Loucy (cell line): ENCODE measurements at regions not wholly inside any gene's neighbourhood (a gene's known extent, or its start where the extent isn't known, plus 50 kb on each side); places are given as distances from the start of the nearest gene placed in this dataset.

Experiments used
- H2AFZ ChIP-seq: fragments of 200-600 bp; sonication (generic); 2 replicates; pipeline ENCODE4 v1.6.0; 2016; ENCODE audit warnings: antibody characterized with exemption, mild to moderate bottlenecking, low read length, moderate library complexity
- H3F3A ChIP-seq: fragments of 200-600 bp; 2 replicates; pipeline ENCODE4 v1.6.0; 2016; ENCODE audit warnings: antibody characterized with exemption, low read depth, mild to moderate bottlenecking
- H3K27me3 ChIP-seq: fragments of 200-600 bp; sonication (generic); 2 replicates; pipeline ENCODE4 v1.6.1; 2014; ENCODE audit warnings: low read length, mild to moderate bottlenecking; ENCODE audit not compliant: insufficient read depth, poor library complexity, severe bottlenecking
- H3K36me3 ChIP-seq: fragments of 200-600 bp; sonication (generic); 2 replicates; pipeline ENCODE4 v1.6.1; 2016; ENCODE audit warnings: low read length; ENCODE audit not compliant: insufficient read depth
- H3K4me1 ChIP-seq: fragments of 200-600 bp; sonication (generic); 2 replicates; pipeline ENCODE4 v1.5.1; 2014; ENCODE audit warnings: low read length, mild to moderate bottlenecking; ENCODE audit not compliant: insufficient read depth, poor library complexity, severe bottlenecking
- H3K4me2 ChIP-seq: fragments of 200-600 bp; sonication (generic); 2 replicates; pipeline ENCODE4 v1.6.0; 2014; ENCODE audit warnings: antibody characterized with exemption, low read length, low read depth, mild to moderate bottlenecking; ENCODE audit not compliant: poor library complexity, severe bottlenecking
- H3K4me3 ChIP-seq: fragments of 200-600 bp; sonication (generic); 2 replicates; pipeline ENCODE4 v1.5.1; 2014; ENCODE audit warnings: low read length, mild to moderate bottlenecking, mixed read lengths; ENCODE audit not compliant: poor library complexity, severe bottlenecking
- H3K79me2 ChIP-seq: fragments of 200-600 bp; sonication (generic); 2 replicates; pipeline ENCODE4 v1.6.1; 2014; ENCODE audit warnings: low read length; ENCODE audit not compliant: insufficient read depth
- H3K9ac ChIP-seq: fragments of 200-600 bp; sonication (generic); 2 replicates; pipeline ENCODE4 v1.6.0; 2014; ENCODE audit warnings: mild to moderate bottlenecking, low read depth, low read length, moderate library complexity; ENCODE audit not compliant: poor library complexity, severe bottlenecking
- H3K9me2 ChIP-seq: fragments of 200-600 bp; sonication (generic); replicated peaks from 2 replicates; pipeline ENCODE4 v1.6.1; 2016; ENCODE audit warnings: low read depth, low read length, mixed read lengths
- H3K9me3 ChIP-seq: fragments of 200-600 bp; sonication (generic); 2 replicates; pipeline ENCODE4 v1.6.1; 2014; ENCODE audit warnings: mild to moderate bottlenecking, antibody characterized with exemption, low read length, low read depth; ENCODE audit not compliant: insufficient read depth
- H4K20me1 ChIP-seq: fragments of 200-600 bp; sonication (generic); 2 replicates; pipeline ENCODE4 v1.6.0; 2014; ENCODE audit warnings: antibody characterized with exemption, low read length, mild to moderate bottlenecking; ENCODE audit not compliant: insufficient read depth, poor library complexity, severe bottlenecking
- CTCF ChIP-seq: fragments of 200-600 bp; sonication (generic); conservative IDR thresholded peaks from 2 replicates; pipeline ENCODE4 v1.5.1; 2014; ENCODE audit warnings: mild to moderate bottlenecking, antibody characterized with exemption, low read length
- EZH2phosphoT487 ChIP-seq: fragments of 200-600 bp; IDR thresholded peaks from 2 replicates; pipeline ENCODE4 v1.6.1; 2018; ENCODE audit warnings: antibody characterized with exemption, mild to moderate bottlenecking, moderate library complexity, borderline replicate concordance

- no peaks in the 10 kb centered on the region for H4K20me1 ChIP-seq
- H3K36me3 ChIP-seq: no peaks in the 10 kb centered on the region
- no peaks in the 10 kb centered on the region for H3K9me2 ChIP-seq
- no peak overlapping the region for H3K9ac ChIP-seq
- H3K9me3 ChIP-seq: no peaks in the 10 kb centered on the region
- H3F3A ChIP-seq: no peaks in the 10 kb centered on the region
- no peaks in the 10 kb centered on the region for H3K27me3 ChIP-seq
- H2AFZ ChIP-seq: no peak overlapping the region
- no peaks in the 10 kb centered on the region for H3K4me1 ChIP-seq
- H3K4me3 ChIP-seq: no peak overlapping the region
- H3K4me2 ChIP-seq: no peak overlapping the region
- H3K79me2 ChIP-seq: no peaks in the 10 kb centered on the region
- TF ChIP-seq CTCF (no peak), EZH2phosphoT487 (no peak)
These were observed 77.2 kb upstream of the PALS2 start for GRCh38 chr7:24496036-24496435.

- Histone ChIP-seq H3K9me3 (no peaks in the 10 kb centered on the region), H3K27me3 (no peaks in the 10 kb centered on the region), H3K79me2 (no peaks in the 10 kb centered on the region), H3K4me1 (no peaks in the 10 kb centered on the region), H3K4me2 (no peak overlapping the region), H3F3A (no peaks in the 10 kb centered on the region), H3K9me2 (no peaks in the 10 kb centered on the region), H2AFZ (no peak overlapping the region; the same call in 1 of the 2 replicates), H3K36me3 (no peaks in the 10 kb centered on the region), H3K9ac (no peak overlapping the region), H4K20me1 (no peaks in the 10 kb centered on the region), H3K4me3 (no peak overlapping the region)
- no peak for TF ChIP-seq CTCF
- no peak for TF ChIP-seq EZH2phosphoT487
These were observed 74.8 kb upstream of the PALS2 start for GRCh38 chr7:24498439-24498838.

DNA sequence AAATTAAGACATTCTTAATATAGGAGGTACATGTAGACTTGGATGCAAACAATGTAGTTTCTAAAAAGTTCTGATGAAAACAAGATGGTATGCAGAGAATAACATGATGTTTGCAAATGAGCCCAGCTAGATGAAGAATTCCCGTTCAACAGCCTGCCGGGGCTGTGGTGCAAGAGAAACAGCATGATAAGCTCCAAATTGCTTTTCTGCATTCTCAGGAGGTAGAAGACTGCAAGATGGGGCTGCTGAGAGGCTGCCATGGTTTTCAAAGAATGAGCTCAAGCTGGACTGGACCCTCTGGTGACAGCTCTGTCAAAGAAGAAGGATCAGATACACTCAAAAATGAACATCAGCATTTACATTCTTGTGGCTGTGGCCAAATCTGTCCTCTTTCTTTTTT lies 73.4 kb upstream of the PALS2 start:
- no peaks in the 10 kb centered on the region for H3K9me3 ChIP-seq
- no peaks in the 10 kb centered on the region for H3K79me2 ChIP-seq
- no peaks in the 10 kb centered on the region for H3F3A ChIP-seq
- TF ChIP-seq EZH2phosphoT487 (no peak), CTCF (no peak)
- no peaks in the 10 kb centered on the region for H3K27me3 ChIP-seq
- H3K4me2 ChIP-seq: no peak overlapping the region
- no peaks in the 10 kb centered on the region for H4K20me1 ChIP-seq
- H3K4me3 ChIP-seq: no peak overlapping the region
- H3K4me1 ChIP-seq: no peaks in the 10 kb centered on the region
- no peak overlapping the region; the same call in 1 of the 2 replicates for H2AFZ ChIP-seq
- H3K36me3 ChIP-seq: no peaks in the 10 kb centered on the region
- H3K9ac ChIP-seq: no peak overlapping the region
- H3K9me2 ChIP-seq: no peaks in the 10 kb centered on the region
